Ectodermal cell (in vitro differentiated cells): ENCODE measurements at regions not wholly inside any gene's neighbourhood (a gene's known extent, or its start where the extent isn't known, plus 50 kb on each side); places are given as distances from the start of the nearest gene placed in this dataset.

Experiments used
- H3K27ac ChIP-seq: 2 replicates; pipeline ENCODE4 v1.7.0; 2013; ENCODE audit warnings: mild to moderate bottlenecking, low read depth, low read length; ENCODE audit not compliant: insufficient read depth, poor library complexity, severe bottlenecking
- H3K27me3 ChIP-seq: 2 replicates; pipeline ENCODE4 v1.7.0; 2013; ENCODE audit warnings: mild to moderate bottlenecking, low read length; ENCODE audit not compliant: insufficient read depth, control insufficient read depth, poor library complexity, severe bottlenecking
- H3K36me3 ChIP-seq: one replicate; pipeline ENCODE4 v1.7.0; 2013; ENCODE audit warnings: low read length; ENCODE audit not compliant: control insufficient read depth, insufficient read depth
- H3K4me1 ChIP-seq: one replicate; pipeline ENCODE4 v1.7.0; 2013; ENCODE audit warnings: low read length; ENCODE audit not compliant: control insufficient read depth, insufficient read depth
- H3K4me3 ChIP-seq: 2 replicates; pipeline ENCODE4 v1.7.0; 2013; ENCODE audit warnings: low read depth, low read length, control low read depth; ENCODE audit not compliant: insufficient read depth
- H3K9me3 ChIP-seq: 2 replicates; pipeline ENCODE4 v1.7.0; 2013; ENCODE audit warnings: mild to moderate bottlenecking, low read length, moderate library complexity; ENCODE audit not compliant: control insufficient read depth
- WGBS, 2 experiments: methylation state at CpG; one replicate each; pipeline ENCODE4 v1.1.7; 2013; ENCODE audit warnings: missing lambda C conversion rate in 2 of 2; 5-methylcytosine and 5-hydroxymethylcytosine counted together

DNA sequence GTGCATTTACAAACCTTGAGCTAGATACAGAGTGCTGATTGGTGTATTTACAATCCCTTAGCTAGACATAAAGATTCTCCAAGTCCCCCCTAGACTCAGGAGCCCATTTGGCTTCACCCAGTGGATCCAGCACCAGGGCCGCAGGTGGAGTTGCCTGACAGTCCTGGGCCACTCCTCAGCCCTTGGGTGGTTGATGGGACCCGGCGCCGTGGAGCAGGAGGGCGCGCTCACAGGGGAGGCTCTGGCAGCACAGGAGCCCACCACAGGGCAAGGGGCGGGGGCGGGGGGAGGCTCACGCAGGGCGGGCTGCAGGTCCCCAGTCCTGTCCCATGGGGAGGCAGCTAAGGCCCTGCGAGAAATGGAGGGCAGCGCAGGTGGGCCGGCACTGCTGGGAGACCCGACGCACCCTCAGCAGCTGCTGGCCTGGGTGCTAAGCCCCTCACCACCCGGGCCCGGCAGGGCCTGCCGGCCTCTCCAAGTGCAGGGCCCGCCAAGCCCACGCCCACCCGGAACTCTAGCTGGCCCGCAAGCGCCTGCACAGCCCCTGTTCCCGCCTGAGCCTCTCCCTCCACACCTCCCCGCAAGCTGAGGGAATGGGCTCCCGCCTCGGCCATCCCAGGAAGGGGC is 613.5 kb downstream of the TLE4 start:
- Histone ChIP-seq H3K27me3 (no peaks in the 10 kb centered on the region), H3K36me3 (no peaks in the 10 kb centered on the region), H3K9me3 (no peaks in the 10 kb centered on the region), H3K27ac (no peak overlapping the region), H3K4me1 (no peaks in the 10 kb centered on the region), H3K4me3 (no peak overlapping the region)
- 96 to 98% methylated on average over 27 of the region's 27 CpGs for WGBS, 2 experiments

DNA sequence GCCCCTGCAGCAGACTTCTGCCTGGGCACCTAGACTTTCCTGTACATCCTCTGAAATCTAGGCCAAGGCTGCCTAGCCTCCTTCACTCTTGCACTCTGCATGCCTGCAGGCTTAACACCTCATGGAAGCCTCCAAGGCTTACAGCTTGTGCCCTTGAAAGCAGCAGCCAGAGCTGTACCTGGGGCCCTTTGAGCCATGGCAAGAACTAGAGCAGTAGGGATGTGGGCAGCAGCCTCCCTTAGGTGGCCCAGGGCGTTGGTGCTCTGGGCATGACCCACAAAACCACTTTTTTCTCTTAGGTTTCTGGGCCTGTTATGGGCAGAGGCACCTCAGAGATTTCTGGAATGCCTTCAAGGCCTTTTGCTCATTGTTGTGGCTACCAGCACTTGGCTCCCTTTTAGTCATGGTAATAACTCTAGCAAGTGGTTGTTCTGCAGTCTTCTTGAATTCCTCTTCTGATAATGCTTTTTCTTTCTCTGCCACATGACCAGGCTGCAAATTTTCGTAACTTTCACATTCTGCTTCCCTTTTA is 606.2 kb downstream of the TLE4 start:
- H3K4me3 ChIP-seq: no peak overlapping the region
- WGBS, 2 experiments: 92% methylated on average over 2 of the region's 2 CpGs
- H3K27ac ChIP-seq: no peak overlapping the region
- H3K9me3 ChIP-seq: no peaks in the 10 kb centered on the region
- H3K4me1 ChIP-seq: no peaks in the 10 kb centered on the region
- H3K36me3 ChIP-seq: no peaks in the 10 kb centered on the region
- no peaks in the 10 kb centered on the region for H3K27me3 ChIP-seq

DNA sequence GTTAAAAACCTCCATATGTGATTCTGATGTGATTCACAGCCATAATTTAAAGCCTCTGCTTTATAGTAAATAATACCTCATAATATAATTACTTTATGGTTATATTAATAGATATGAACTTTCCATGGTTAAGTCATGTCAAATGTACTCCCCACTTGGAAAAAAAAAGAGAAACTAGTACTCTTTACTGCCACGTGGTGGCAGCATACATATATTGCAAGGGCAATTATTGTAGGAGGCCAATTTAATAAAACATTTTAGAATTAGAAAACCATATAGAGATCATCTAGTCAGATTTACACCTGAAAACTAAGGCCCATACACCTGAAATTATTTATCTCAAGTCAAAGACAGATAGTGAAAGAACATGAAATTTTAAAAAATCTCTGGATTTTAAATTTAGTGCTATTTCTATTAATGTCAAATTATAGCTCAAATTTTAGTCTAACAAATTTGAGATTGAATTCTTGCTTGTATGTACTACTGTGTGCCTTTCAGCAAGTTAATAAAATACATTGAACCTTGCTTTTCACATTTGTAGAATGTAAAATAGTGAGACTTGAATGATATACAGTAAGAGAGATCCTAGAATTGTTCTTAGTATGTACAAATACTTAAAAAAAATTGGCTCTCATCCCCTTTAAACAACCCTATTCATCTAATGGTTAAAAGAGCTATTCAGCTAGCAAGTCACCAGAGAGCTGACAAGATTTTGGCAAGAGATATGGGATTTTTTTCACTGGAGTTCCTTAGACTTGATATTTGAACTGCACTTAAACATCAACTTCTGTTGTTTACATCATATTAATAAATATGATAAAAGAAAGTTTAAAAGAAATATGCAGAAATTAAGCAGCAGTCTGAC is 603.8 kb downstream of the TLE4 start:
- Histone ChIP-seq H3K9me3 (no peaks in the 10 kb centered on the region), H3K27ac (no peak overlapping the region), H3K4me1 (no peaks in the 10 kb centered on the region), H3K36me3 (no peaks in the 10 kb centered on the region), H3K4me3 (no peak overlapping the region), H3K27me3 (no peaks in the 10 kb centered on the region)
- no CpG with 5 or more reads among the region's 1 CpG for WGBS, 2 experiments

DNA sequence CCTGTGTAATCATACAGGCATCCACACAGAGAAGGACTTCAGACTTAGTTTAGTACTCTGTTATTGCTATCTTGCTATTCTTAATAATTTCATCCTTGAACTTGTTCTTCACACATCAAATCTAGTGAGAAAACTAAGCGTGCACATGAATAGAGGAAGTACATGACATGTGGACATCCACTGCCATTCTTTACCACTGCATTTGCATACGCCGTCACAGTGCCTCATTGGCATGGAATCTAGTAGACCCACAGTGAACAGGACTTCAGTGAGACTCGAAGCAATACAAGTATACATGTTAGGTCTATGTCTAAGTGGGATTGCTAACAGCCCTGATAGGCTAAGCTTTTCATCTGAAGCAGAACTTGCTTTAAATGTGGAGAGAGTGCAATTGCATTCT is 592.1 kb downstream of the TLE4 start:
- no peaks in the 10 kb centered on the region for H3K4me1 ChIP-seq
- no peak overlapping the region for H3K27ac ChIP-seq
- no peak overlapping the region for H3K4me3 ChIP-seq
- H3K27me3 ChIP-seq: no peaks in the 10 kb centered on the region
- no peaks in the 10 kb centered on the region for H3K36me3 ChIP-seq
- WGBS, 2 experiments: 97 to 98% methylated on average over 4 of the region's 4 CpGs
- no peaks in the 10 kb centered on the region for H3K9me3 ChIP-seq

DNA sequence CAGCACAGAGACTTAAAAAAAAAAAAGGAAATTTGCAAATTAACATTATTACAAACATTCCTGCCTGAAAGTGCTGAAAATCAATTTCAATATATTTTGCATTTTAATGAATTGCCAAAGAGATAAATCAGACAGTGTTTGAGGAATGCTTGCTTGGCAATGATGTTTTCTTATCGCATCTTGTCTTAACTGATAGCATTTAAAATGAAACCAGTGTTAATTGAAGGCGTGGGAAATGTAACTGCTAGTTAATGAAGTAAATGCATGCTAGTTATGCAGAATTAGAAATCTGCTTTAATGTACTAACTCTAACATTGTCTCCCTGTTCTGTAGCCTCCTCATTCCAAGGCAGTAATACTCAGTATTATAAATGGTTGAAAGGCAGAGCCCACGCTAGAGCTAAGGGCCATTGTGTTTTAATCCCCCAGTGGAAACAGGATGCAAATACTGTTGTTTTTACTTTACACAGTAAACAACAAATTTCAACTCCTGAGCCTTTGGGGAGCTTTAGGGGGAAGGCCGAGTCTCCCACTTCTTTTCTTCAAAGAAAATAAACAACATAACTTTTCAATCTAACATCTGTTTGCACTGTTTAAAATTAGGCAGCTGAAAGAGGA is 586.9 kb downstream of the TLE4 start:
- Histone ChIP-seq H3K4me3 (no peak overlapping the region), H3K27ac (no peak overlapping the region), H3K36me3 (no peaks in the 10 kb centered on the region), H3K4me1 (peaks cover 8% of the 10 kb centered on the region), H3K9me3 (no peaks in the 10 kb centered on the region), H3K27me3 (no peaks in the 10 kb centered on the region)
- WGBS, 2 experiments: 68 to 78% methylated on average over 4 of the region's 4 CpGs

DNA sequence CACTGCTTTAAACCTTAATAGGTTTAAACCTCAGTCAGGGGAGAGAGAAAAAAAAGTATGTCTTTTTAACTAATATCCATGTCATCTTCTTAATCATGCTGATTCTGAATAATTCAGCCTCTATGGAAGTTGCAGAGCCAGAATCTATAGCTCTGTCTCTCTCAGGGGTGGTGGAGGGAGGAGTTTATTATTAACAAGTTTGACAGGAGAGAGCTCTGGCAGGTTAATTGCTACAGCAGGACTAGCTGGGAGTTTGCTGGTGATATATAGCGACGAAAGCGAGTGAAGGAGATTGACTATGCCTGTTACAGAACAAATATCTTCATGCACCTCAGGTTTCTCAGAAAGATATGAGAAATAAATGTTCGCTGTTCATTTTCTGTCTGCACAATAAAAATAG is 586.4 kb downstream of the TLE4 start:
- Histone ChIP-seq H3K4me1 (peaks cover 8% of the 10 kb centered on the region), H3K4me3 (no peak overlapping the region), H3K36me3 (no peaks in the 10 kb centered on the region), H3K27ac (no peak overlapping the region), H3K27me3 (no peaks in the 10 kb centered on the region), H3K9me3 (no peaks in the 10 kb centered on the region)
- WGBS, 2 experiments: 85 to 88% methylated on average over 4 of the region's 4 CpGs

DNA sequence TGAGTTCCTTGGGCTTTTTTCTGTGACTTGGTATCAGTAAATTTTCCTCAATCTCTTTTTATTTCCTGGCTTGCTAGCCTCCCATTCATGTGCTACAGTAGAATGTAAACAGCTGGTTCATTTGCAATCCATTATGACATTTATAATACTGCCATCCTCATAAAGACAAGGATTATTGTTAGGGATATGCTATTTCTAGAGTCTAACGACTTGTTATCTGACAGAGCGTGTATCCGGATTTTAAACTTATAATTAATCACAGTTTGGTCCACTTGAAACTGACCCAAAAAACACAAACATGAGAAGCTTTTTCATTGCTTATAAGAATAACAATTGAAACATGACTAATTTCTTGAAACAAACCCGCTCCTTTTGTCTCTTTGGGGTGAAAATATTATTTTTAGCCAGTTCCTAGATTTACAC is 585.8 kb downstream of the TLE4 start:
- Histone ChIP-seq H3K4me3 (no peak overlapping the region), H3K27ac (no peak overlapping the region), H3K36me3 (no peaks in the 10 kb centered on the region), H3K27me3 (no peaks in the 10 kb centered on the region), H3K4me1 (peaks cover 8% of the 10 kb centered on the region), H3K9me3 (no peaks in the 10 kb centered on the region)
- WGBS, 2 experiments: 84 to 100% methylated on average over 3 to 4 of the region's 4 CpGs

DNA sequence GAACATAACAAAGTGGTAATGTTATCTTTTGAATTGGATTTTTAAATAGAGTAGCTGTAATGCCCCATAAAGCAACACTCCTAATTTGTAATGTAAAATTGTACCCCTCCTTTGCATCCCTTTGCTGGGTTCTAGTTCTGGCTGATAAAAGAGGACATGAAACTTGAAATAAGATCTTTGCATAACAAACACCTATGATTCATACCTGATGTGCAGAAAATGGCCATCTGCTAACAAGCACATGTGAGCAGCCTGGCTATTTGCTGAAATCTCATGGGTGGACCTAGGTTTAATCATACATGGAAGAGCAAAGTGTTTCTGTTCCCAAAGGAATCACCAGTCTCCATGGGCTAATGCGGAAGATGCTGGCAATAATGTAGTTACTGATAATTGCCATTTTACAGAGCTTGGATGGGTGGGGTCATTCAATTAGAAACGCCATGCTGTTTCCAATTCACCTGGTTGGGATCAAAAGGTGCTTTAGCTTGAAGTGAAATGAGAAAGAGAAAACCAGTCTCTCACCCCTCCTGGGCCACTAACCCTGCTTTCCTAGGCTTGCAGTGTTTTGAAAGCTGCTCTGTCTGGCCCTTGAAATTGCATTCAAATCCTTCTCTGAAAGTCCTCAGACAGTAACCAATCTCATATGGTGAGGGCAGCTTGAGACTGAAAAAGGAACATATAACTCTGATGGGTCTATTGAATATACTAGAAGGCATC is 585.1 kb downstream of the TLE4 start:
- H3K9me3 ChIP-seq: no peaks in the 10 kb centered on the region
- H3K4me1 ChIP-seq: peaks cover 8% of the 10 kb centered on the region
- no peak overlapping the region for H3K4me3 ChIP-seq
- H3K36me3 ChIP-seq: no peaks in the 10 kb centered on the region
- no peaks in the 10 kb centered on the region for H3K27me3 ChIP-seq
- no peak overlapping the region for H3K27ac ChIP-seq
- 88 to 89% methylated on average over 2 of the region's 2 CpGs for WGBS, 2 experiments

DNA sequence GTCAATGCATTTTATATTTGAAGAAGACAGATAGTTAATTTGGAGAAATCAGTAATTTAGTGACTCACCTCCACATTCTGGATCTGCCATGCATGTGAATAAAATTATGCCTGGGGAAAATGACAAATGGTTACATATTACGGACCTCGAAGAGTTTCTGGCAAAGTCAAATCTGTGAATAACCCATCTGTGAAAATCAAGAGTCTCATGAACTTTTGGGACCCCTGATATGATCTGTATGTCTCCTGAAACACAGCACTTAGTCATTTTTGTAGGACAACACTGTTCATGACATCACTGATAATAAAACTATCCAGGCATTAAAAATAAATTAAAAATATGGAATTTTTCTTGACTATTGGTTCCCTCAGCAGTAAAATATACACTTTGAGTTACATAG is 584.5 kb downstream of the TLE4 start:
- Histone ChIP-seq H3K4me1 (peaks cover 8% of the 10 kb centered on the region), H3K4me3 (no peak overlapping the region), H3K27me3 (no peaks in the 10 kb centered on the region), H3K27ac (no peak overlapping the region), H3K36me3 (no peaks in the 10 kb centered on the region), H3K9me3 (no peaks in the 10 kb centered on the region)
- WGBS, 2 experiments: 95 to 99% methylated on average over 2 of the region's 2 CpGs

DNA sequence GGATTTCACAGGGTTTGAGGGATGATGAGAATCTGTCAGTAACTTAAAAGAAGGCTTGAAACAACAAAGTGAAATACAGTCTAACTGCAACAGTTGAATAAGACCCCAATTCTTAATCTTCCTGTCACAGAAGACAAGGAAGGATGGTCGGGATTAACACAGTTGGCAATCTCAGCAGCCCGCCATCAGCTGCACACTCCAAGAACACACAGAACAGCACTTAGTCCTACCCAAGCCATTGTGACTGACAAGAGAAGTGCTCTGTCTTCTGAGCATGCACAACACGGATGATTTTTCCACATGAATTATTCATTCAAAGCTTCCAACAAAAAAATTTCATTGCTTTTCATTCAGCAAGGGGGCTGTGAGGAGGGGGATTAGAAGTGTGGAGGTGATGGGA is 576.1 kb downstream of the TLE4 start:
- Histone ChIP-seq H3K4me3 (no peak overlapping the region), H3K9me3 (no peaks in the 10 kb centered on the region), H3K4me1 (peaks cover 2% of the 10 kb centered on the region), H3K27ac (no peak overlapping the region), H3K36me3 (no peaks in the 10 kb centered on the region), H3K27me3 (no peaks in the 10 kb centered on the region)
- WGBS, 2 experiments: 69 to 73% methylated on average over 3 of the region's 3 CpGs
